ENCODE measurements at regions not wholly inside any gene's neighbourhood (a gene's known extent, or its start where the extent isn't known, plus 50 kb on each side); places are given as distances from the start of the nearest gene placed in this dataset.

GRCh38 chr12:113697104-113697503, 225.4 kb upstream of the LHX5 start:
- no peak for TF ChIP-seq CTCF (IDR thresholded peaks at IDR 0.05)
- TF ChIP-seq POLR2A (IDR thresholded peaks at IDR 0.05), result no peak
- TF ChIP-seq EP300 (IDR thresholded peaks at IDR 0.05), result no peak

All from sigmoid colon (tissue), 4 donors.